Lung (tissue), 11 donors: ENCODE measurements at regions not wholly inside any gene's neighbourhood (a gene's known extent, or its start where the extent isn't known, plus 50 kb on each side); places are given as distances from the start of the nearest gene placed in this dataset.

Source experiments
- ATAC-seq: fragments of 200-7000 bp; cut with Tn5 transposase; one replicate; pipeline ENCODE4 v1.9.1; 2020; ENCODE audit warnings: moderate number of reproducible peaks; ENCODE audit not compliant: insufficient read depth, low FRiP score
- DNase-seq, 3 donors: peaks; one replicate each; pipeline ENCODE4 v3.0.0-alpha.2; 2013 to 2017
- H3K27ac ChIP-seq, 2 donors: one replicate each; pipeline ENCODE4 v1.5.1; 2013; ENCODE audit warnings: mild to moderate bottlenecking in 2 of 2, moderate library complexity in 2 of 2, control low read depth in 1 of 2, inconsistent platforms in 1 of 2, low read depth in 1 of 2, low read length in 1 of 2
- H3K27me3 ChIP-seq, 3 donors: one replicate each; pipeline ENCODE4 v1.5.1; 2013; ENCODE audit warnings: low read length in 2 of 3; ENCODE audit not compliant: control insufficient read depth in 3 of 3, insufficient read depth in 3 of 3
- H3K36me3 ChIP-seq, 4 donors: one replicate each; pipeline ENCODE4 v1.5.1; 2013; ENCODE audit warnings: low read length in 4 of 4, mild to moderate bottlenecking in 1 of 4, moderate library complexity in 1 of 4; ENCODE audit not compliant: control insufficient read depth in 4 of 4, insufficient read depth in 4 of 4
- H3K4me1 ChIP-seq, 5 donors: one replicate each; pipeline ENCODE4 v1.5.1; 2013; ENCODE audit warnings: low read length in 5 of 5, mild to moderate bottlenecking in 2 of 5, moderate library complexity in 1 of 5; ENCODE audit not compliant: control insufficient read depth in 5 of 5, insufficient read depth in 5 of 5
- H3K4me3 ChIP-seq: one replicate; pipeline ENCODE4 v1.5.1; 2013; ENCODE audit warnings: mild to moderate bottlenecking, control low read depth, moderate library complexity
- H3K9ac ChIP-seq, 2 donors: one replicate each; pipeline ENCODE4 v1.5.1; 2013; ENCODE audit warnings: low read length in 2 of 2, control low read depth in 1 of 2; ENCODE audit not compliant: insufficient read depth in 1 of 2
- H3K9me3 ChIP-seq, 4 donors: one replicate each; pipeline ENCODE4 v1.5.1; 2013; ENCODE audit warnings: low read length in 3 of 4, mild to moderate bottlenecking in 1 of 4, moderate library complexity in 1 of 4; ENCODE audit not compliant: control insufficient read depth in 4 of 4, insufficient read depth in 3 of 4
- CTCF ChIP-seq: IDR thresholded peaks from 2 replicates; pipeline ENCODE4 v1.5.1; 2012; ENCODE audit warnings: mild to moderate bottlenecking; ENCODE audit errors: control extremely low read depth, extremely low read depth
- WGBS, 2 donors: extraction: QIAGEN DNeasy Blood & Tissue Kit; methylation state at CpG; one replicate each; pipeline ENCODE4 v1.1.7; 2013; 5-methylcytosine and 5-hydroxymethylcytosine counted together
- donor health status: control.
- donor health status: control.
- donor health status: Bipolar disorder and iron deficiency.
- donor health status: healthy.
- donor health status: DM: yes; HTN: yes; CAD: no.

GRCh38 chr1:191022856-191023255, 545.2 kb upstream of the BRINP3 start:
- 60 to 79% methylated on average over 1 of the region's 1 CpG for WGBS, 2 donors
- H3K4me1 ChIP-seq: no peaks in the 10 kb centered on the region
- H3K36me3 ChIP-seq: no peaks in the 10 kb centered on the region
- no peak overlapping the region for H3K27ac ChIP-seq
- ATAC-seq: no peak
- H3K9me3 ChIP-seq: peaks cover 0 to 13% (median 2%) of the 10 kb centered on the region in 4 donors
- DNase-seq: no peak
- H3K4me3 ChIP-seq: no peak overlapping the region
- H3K9ac ChIP-seq: no peak overlapping the region
- no peak for TF ChIP-seq CTCF
- no peaks in the 10 kb centered on the region for H3K27me3 ChIP-seq

- no peak overlapping the region for H3K27ac ChIP-seq
- H3K36me3 ChIP-seq: no peaks in the 10 kb centered on the region
- DNase-seq (no peak), ATAC-seq (no peak)
- H3K9ac ChIP-seq: no peak overlapping the region
- no peaks in the 10 kb centered on the region for H3K27me3 ChIP-seq
- no peak for TF ChIP-seq CTCF
- 93 to 94% methylated on average over 30 to 33 of the region's 33 CpGs for WGBS, 2 donors
- no peak overlapping the region for H3K4me3 ChIP-seq
- H3K9me3 ChIP-seq: peaks cover 0 to 13% (median 2%) of the 10 kb centered on the region in 4 donors
- no peaks in the 10 kb centered on the region for H3K4me1 ChIP-seq
These were observed 548.4 kb upstream of the BRINP3 start for GRCh38 chr1:191025896-191026642.

GRCh38 chr1:191026828-191027227, 549.2 kb upstream of the BRINP3 start:
- DNase-seq (no peak), ATAC-seq (no peak)
- Histone ChIP-seq H3K4me1 (no peaks in the 10 kb centered on the region), H3K9me3 (peaks cover 0 to 13% (median 2%) of the 10 kb centered on the region in 4 donors), H3K9ac (no peak overlapping the region), H3K27me3 (no peaks in the 10 kb centered on the region), H3K36me3 (no peaks in the 10 kb centered on the region), H3K4me3 (no peak overlapping the region), H3K27ac (no peak overlapping the region)
- 76 to 81% methylated on average over 5 of the region's 5 CpGs for WGBS, 2 donors
- no peak for TF ChIP-seq CTCF

GRCh38 chr1:191034132-191034531, 556.5 kb upstream of the BRINP3 start:
- Histone ChIP-seq H3K9me3 (no peaks in the 10 kb centered on the region), H3K27ac (no peak overlapping the region), H3K4me3 (no peak overlapping the region), H3K36me3 (no peaks in the 10 kb centered on the region), H3K27me3 (no peaks in the 10 kb centered on the region), H3K9ac (no peak overlapping the region), H3K4me1 (no peaks in the 10 kb centered on the region)
- no peak for TF ChIP-seq CTCF
- ATAC-seq: no peak
- 79 to 82% methylated on average over 2 of the region's 2 CpGs for WGBS, 2 donors
- DNase-seq: no peak
